Esophagus squamous epithelium (tissue), 4 donors: ENCODE measurements at regions not wholly inside any gene's neighbourhood (a gene's known extent, or its start where the extent isn't known, plus 50 kb on each side); places are given as distances from the start of the nearest gene placed in this dataset.
"Not testable (repeated sequence)": the region's sequence is repeated elsewhere in the genome, so short reads cannot be mapped to it uniquely, and the experiment has no call there.

Source experiments
- POLR2A ChIP-seq, 4 donors: fragments of 450-650 bp; IDR thresholded peaks; one replicate each; pipeline ENCODE4 v1.6.1; 2017; ENCODE audit warnings: antibody characterized with exemption in 4 of 4, mild to moderate bottlenecking in 4 of 4, moderate library complexity in 3 of 4
- TF ChIP-seq, protein P1 (sequence below), 6 experiments: fragments of 450-650 bp in 4 of 6; fragments of 200-600 bp in 2 of 6; sonication (generic) in 2 of 6; IDR thresholded peaks; one replicate each; pipeline ENCODE4 v1.5.1; 2016 to 2019; ENCODE audit warnings: antibody characterized with exemption in 6 of 6, mild to moderate bottlenecking in 4 of 6, moderate library complexity in 4 of 6

DNA sequence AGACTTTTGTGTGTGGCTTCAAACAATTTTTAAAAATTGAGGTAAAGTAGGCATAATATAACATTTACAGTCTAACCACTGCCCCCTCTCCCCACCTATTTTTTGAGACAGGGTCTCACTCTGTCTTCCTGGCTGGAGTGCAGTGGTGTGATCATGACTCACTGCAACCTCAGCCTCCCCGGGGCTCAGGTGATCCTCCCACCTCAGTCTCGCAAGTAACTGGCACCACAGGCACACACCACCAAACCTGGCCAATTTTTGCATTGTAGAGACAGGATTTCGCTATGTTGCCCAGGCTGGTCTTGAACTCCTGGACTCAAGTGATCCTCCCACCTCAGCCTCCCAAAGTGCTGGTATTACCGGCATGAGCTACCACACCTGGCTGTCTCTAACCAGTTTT, 161.8 kb downstream of the GOSR1 start:
- TF ChIP-seq POLR2A (IDR thresholded peaks at IDR 0.05) = not testable (repeated sequence)
- TF ChIP-seq, protein P1, sequence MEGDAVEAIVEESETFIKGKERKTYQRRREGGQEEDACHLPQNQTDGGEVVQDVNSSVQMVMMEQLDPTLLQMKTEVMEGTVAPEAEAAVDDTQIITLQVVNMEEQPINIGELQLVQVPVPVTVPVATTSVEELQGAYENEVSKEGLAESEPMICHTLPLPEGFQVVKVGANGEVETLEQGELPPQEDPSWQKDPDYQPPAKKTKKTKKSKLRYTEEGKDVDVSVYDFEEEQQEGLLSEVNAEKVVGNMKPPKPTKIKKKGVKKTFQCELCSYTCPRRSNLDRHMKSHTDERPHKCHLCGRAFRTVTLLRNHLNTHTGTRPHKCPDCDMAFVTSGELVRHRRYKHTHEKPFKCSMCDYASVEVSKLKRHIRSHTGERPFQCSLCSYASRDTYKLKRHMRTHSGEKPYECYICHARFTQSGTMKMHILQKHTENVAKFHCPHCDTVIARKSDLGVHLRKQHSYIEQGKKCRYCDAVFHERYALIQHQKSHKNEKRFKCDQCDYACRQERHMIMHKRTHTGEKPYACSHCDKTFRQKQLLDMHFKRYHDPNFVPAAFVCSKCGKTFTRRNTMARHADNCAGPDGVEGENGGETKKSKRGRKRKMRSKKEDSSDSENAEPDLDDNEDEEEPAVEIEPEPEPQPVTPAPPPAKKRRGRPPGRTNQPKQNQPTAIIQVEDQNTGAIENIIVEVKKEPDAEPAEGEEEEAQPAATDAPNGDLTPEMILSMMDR (IDR thresholded peaks at IDR 0.05) = not testable (repeated sequence)
